GM12878 (cell line): ENCODE measurements at regions not wholly inside any gene's neighbourhood (a gene's known extent, or its start where the extent isn't known, plus 50 kb on each side); places are given as distances from the start of the nearest gene placed in this dataset.

Source experiments
- BHLHE40 ChIP-seq, 2 experiments: fragments of 450-650 bp in 1 of 2; IDR thresholded peaks; 2 replicates each; pipeline ENCODE4 v1.6.1; 2011 to 2017; ENCODE audit warnings: low read depth in 2 of 2, borderline replicate concordance in 1 of 2, improper control_type of control experiment in 1 of 2, low read length in 1 of 2, mild to moderate bottlenecking in 1 of 2
- CTCF ChIP-seq, 3 experiments: IDR thresholded peaks in 2 of 3; conservative IDR thresholded peaks in 1 of 3; 2 replicates each; pipeline ENCODE4 v1.5.1; 2011; ENCODE audit warnings: low read depth in 3 of 3, low read length in 3 of 3, mild to moderate bottlenecking in 3 of 3, control low read depth in 2 of 3, moderate library complexity in 2 of 3, inconsistent platforms in 1 of 3, mixed read lengths in 1 of 3; ENCODE audit not compliant: control insufficient read depth in 2 of 3, insufficient read depth in 1 of 3; ENCODE audit errors: extremely low read depth in 1 of 3
- FOXM1 ChIP-seq: IDR thresholded peaks from 2 replicates; pipeline ENCODE4 v1.6.1; 2012; ENCODE audit warnings: low read depth, mild to moderate bottlenecking, inconsistent platforms, low read length, moderate library complexity
- MLLT1 ChIP-seq: fragments of 450-650 bp; IDR thresholded peaks from 2 replicates; pipeline ENCODE4 v1.6.1; 2016; ENCODE audit warnings: mild to moderate bottlenecking
- POLR2AphosphoS5 ChIP-seq: IDR thresholded peaks from 2 replicates; pipeline ENCODE4 v1.6.1; 2011; ENCODE audit warnings: mild to moderate bottlenecking, low read length, inconsistent platforms
- TAF1 ChIP-seq: IDR thresholded peaks from 2 replicates; pipeline ENCODE4 v1.6.1; 2011; ENCODE audit warnings: mild to moderate bottlenecking, low read depth, low read length, borderline replicate concordance

GRCh38 chr14:98466807-98467206 is 805.2 kb downstream of the BCL11B start:
- TF ChIP-seq POLR2AphosphoS5 (no peak), MLLT1 (no peak), CTCF (IDR thresholded peaks at IDR 0.05 in 2 of 3, conservative IDR thresholded peaks at IDR 0.05 in 1 of 3; ENCODE audit: control insufficient read depth in 2 of 3, extremely low read depth in 1 of 3, insufficient read depth in 1 of 3, low read depth in 3 of 3, low read length in 3 of 3) (no peak), FOXM1 (no peak), TAF1 (no peak), BHLHE40 (IDR thresholded peaks at IDR 0.05; ENCODE audit: borderline replicate concordance in 1 of 2, low read depth in 2 of 2, low read length in 1 of 2) (no peak)
